HG03108 (cell line): ENCODE measurements at regions not wholly inside any gene's neighbourhood (a gene's known extent, or its start where the extent isn't known, plus 50 kb on each side); places are given as distances from the start of the nearest gene placed in this dataset.
"Not testable (repeated sequence)": the region's sequence is repeated elsewhere in the genome, so short reads cannot be mapped to it uniquely, and the experiment has no call there.

Experiments
- ATAC-seq: cut with Tn5 transposase; IDR thresholded peaks from one replicate; pipeline ENCODE4 v1.9.1; 2021; ENCODE audit warnings: moderate library complexity; ENCODE audit not compliant: unreplicated experiment

DNA sequence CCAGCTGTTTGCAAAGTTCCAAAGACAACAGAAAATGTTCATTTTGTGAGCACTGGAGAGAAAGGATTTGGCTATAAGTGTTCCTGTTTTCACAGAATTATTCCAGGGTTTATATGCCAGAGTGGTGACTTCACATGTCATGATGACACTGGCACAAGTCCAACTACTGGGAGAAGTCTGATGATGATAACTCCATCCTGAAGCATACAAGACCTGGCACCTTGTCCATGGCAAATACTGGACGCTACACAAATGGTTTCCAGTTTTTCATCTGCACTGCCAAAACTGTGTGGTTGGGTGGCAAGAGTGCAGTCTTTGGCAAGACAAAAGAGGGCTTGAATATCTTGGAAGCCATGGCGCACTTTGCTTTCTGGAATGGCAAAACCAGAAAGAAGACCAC lies 385.0 kb downstream of the CDH11 start:
- no peak for ATAC-seq

- no peak for ATAC-seq
Measured at GRCh38 chr16:64731891-64732290, 390.0 kb downstream of the CDH11 start.

GRCh38 chr16:64730261-64730660 lies 391.6 kb downstream of the CDH11 start:
- no peak for ATAC-seq

DNA sequence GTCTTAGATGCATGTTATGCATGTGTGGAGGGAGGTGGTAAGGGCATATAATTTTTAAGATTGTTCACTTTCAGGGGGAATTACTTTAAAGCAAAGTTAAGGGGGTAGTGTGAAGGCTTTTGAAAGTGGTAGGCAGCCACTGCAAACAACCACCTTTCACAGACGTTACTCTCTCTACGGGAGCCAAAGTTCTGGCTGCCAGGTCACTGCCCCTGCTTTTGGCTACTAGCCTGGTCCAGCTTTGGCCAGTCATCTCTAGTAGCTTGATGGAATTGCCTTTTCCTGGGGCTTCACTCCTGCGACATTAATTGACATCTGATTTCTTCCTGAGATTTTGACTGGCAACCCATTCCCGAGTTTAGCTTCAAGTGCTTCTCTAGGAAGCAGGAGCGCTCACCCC lies 397.5 kb downstream of the CDH11 start:
- ATAC-seq, result no peak

GRCh38 chr16:64718486-64718885 lies 403.4 kb downstream of the CDH11 start:
- no peak for ATAC-seq

- no peak for ATAC-seq
Measured at GRCh38 chr16:64717871-64718270, 404.0 kb downstream of the CDH11 start.

DNA sequence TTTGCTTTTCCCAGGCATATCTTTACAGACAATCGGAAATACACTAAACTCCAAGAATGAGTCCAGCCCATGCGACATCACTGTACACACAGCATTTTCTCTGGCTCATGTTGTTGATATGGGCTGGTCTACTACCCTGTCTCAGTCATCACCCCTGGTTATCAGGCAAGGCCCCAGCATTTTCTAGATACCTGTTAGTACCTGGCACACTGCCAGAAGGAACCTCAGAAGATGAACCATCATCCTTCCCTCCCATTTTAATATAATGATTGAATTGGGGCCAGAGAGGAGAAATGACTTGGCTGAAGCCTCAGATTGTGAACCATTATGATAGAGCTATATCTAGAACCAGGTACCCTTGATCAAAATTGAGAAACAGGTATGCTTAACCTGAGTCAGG lies 406.2 kb downstream of the CDH11 start:
- no peak for ATAC-seq

GRCh38 chr16:64712026-64712425 lies 409.8 kb downstream of the CDH11 start:
- no peak for ATAC-seq

DNA sequence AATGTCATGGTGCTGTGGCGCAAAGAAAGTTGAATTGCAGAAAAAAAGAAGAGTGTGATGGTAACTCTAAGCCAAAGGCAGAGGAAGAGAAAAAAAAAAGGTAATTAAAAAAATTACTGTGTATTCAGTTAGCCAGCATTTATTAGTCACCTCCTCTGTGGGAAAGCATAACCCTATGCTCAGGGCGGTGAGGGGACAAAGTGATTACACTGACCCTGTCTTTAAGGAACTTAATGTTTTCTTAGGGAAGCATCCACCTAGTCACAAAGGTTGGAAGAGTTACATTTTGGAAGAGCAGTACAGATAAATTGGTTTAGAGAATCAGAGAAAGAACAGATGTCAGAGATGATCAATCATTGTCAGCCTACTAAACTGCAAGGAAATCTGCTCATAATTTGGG lies 410.3 kb downstream of the CDH11 start:
- ATAC-seq, result no peak

- ATAC-seq, result no peak
Measured at GRCh38 chr16:64711026-64711425, 410.8 kb downstream of the CDH11 start.

GRCh38 chr16:64705443-64705842 lies 416.4 kb downstream of the CDH11 start:
- no peak for ATAC-seq

GRCh38 chr16:64704386-64704785 lies 417.5 kb downstream of the CDH11 start:
- ATAC-seq, result no peak

DNA sequence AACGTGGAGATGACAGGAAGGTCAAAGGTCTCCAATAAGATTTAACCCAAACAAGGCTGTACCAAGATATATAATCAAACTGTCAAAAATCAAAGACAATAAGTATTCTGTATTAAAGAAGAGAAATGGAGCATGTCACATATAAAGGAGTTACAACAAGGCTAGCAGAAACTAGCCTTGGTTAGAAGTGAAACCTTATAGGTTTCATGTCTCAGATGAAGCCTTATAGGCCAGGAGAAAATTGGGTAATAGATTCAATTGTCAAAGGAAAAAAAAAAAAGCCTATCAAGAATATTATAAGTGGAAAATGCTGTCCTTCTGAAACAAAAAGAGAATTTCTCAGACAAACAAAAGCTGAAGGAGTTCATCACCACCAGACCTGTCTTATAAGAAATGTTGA lies 419.4 kb downstream of the CDH11 start:
- no peak for ATAC-seq

DNA sequence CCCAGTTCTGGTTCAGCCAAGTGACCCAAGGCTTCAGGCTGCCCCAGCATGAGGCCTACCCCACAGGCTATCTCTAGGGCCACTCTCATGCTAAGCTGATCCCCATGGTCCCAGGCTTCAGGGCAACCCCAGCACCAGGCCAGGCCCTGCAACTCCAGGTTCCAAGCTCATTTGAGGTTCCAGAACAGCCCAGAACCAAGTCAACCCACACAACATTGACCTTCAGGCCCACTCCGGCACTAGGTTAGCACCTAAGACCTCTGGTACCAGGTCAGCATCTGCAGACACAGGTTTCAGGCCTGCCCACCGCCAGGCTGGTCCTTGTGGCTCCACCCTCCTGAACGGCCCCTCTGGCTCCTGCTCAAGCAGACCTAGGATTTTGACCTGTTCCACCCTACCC lies 421.2 kb downstream of the CDH11 start:
- ATAC-seq, result no peak

- ATAC-seq, result no peak
Measured at GRCh38 chr16:64696866-64697265, 425.0 kb downstream of the CDH11 start.

DNA sequence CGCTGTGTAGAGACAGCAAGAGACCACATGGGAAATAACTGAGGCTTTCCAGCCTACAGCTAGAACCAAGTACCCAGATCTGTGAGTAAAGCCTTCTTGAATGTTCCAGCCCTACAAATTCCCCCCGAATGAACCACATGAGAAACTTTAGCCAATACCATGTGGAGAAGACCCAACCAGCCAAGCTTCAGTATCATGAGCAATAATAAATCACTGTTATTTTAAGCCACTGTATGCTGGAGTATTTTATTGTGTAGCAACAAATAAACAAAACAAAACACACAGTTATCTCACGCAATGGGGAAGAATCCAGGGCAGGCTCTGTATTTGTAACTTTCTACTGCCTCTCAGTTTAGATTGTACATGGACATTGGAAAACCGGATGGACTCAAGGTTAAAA lies 426.2 kb downstream of the CDH11 start:
- no peak for ATAC-seq

DNA sequence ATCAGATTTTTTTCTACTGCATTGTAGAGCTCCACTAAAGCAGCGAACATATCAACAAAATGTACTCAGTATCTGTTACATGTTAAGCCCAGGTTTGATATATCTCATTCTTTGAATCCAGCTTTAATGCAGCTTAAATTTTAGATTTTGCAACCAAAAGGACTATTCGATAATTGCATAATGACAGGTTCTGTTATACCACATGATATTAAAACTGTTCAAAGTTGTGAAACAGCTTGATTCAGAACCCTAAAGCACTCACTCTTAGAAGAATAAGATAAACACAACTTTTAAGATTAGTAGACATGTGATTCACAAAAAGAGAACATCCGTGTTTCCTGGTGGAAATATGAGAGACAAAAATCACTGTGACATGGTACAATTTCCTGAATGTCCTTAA lies 427.9 kb downstream of the CDH11 start:
- no peak for ATAC-seq

DNA sequence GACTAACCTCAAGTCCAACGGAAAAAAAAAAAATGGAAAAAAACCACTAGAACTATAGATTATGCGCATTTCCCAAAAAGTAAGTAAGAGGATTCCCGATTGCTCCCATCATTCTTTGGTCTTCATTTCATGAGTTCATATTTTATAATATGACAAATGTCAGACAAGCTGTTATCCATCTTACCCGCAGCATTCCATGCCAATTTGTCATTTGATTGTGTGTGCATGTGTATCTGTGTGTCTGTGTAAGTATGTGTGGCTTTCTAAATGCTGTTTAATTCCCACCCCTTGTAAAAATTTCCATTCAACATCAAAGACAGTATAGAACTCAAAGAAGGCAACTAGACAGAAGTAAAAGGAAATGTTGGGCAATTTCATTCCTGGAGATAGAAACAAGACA lies 434.1 kb downstream of the CDH11 start:
- ATAC-seq, result no peak

- no peak for ATAC-seq
Measured at GRCh38 chr16:64687123-64687522, 434.7 kb downstream of the CDH11 start.

GRCh38 chr16:64679976-64680690 lies 441.7 kb downstream of the CDH11 start:
- no peak for ATAC-seq

GRCh38 chr16:64669573-64669972 lies 452.3 kb downstream of the CDH11 start:
- no peak for ATAC-seq

GRCh38 chr16:64667334-64667877 lies 454.5 kb downstream of the CDH11 start:
- ATAC-seq, result no peak

- ATAC-seq, result not testable (repeated sequence)
Measured at GRCh38 chr16:64662312-64662711, 459.6 kb downstream of the CDH11 start.
